Heart left ventricle (tissue), 13 donors: ENCODE measurements at regions not wholly inside any gene's neighbourhood (a gene's known extent, or its start where the extent isn't known, plus 50 kb on each side); places are given as distances from the start of the nearest gene placed in this dataset.

Source experiments
- POLR2A ChIP-seq, 2 donors: fragments of 450-650 bp; IDR thresholded peaks; one replicate each; pipeline ENCODE4 v1.6.1; 2017; ENCODE audit warnings: antibody characterized with exemption in 2 of 2, mild to moderate bottlenecking in 2 of 2, moderate library complexity in 2 of 2
- TF ChIP-seq, protein P1 (sequence below), 12 donors: fragments of 200-600 bp; sonication (generic) in 4 of 12; IDR thresholded peaks; one replicate each; pipeline versions ENCODE4 v1.5.0 to v1.8.0; 2018 to 2022; ENCODE audit warnings: antibody characterized with exemption in 12 of 12, mild to moderate bottlenecking in 5 of 12
- donor health status: ischemic (EF 13 %, LVEDD 7.1; RV severe dilation, severe dysfunction).
- donor health status: DM: no; HTN: yes; CAD: no.
- donor health status: DM: no; HTN: no; CAD: no.
- donor health status: ischemic (EF 25% LVEDD 6.9; RV normal size, moderate dysfunction).
- donor health status: ischemic (EF 25% LVEDD 5.7; RV mildly dilated, moderate dysfunction).
- donor health status: ischemic (EF 35%, LVEDD 5.7; RV mildly dilated, moderate dysfunction).
- donor health status: nonischemic (EF 11% LVEDD 7.7; RV severe dilation, severe dysfunction).
- donor health status: DM: yes; HTN: yes; CAD: no.
- donor health status: PGD.
- donor health status: ischemic (EF 29% LVEDD 5.4; RV normal size, mild dysfunction).
- donor health status: nonischemic (EF 23%, LVEDD 6.1; RV moderate dilation, normal function).

DNA sequence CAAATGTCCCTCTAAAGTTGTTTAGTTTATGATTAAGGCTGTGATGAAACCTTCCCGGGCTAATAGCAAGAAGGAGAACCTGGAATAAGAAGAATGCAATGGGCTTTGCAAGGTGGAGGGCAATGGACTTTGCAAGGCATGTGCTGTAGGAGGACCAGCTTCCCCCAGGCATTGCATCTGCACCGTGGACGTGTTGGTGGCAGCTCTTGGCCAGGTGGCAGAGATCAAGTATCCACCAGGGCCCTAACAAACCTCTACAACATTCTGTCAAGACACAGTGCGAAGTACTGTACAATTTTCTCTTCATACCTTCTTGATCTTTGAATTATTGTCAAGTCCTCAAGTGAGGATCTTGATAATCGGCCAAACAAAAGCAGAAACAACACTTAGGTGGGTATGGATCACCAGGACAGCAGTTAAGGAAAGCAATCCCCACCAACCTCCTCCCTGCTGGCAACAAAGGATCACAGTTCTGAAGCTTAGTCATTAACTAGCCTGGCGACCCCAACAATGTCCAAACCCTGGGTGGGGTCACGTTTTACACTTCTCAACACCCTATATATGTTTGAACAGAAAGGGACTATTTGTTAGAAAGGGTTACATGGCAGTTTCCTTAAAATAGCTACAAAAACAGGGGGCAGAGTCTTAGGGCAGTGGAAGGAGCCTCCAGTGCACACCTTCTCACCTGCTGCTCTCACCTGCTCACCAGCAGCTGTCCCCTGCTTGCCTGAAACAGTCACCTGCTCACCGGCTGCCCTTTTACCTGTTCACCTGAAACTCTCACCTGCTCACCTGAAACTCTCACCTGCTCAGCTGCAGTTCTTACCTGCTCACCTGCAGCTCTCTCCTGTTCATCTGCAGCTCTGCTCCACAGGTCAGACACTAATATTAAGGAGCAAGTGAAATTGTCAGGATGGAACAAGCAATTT is 137.9 kb upstream of the LIPC start:
- TF ChIP-seq, protein P1, sequence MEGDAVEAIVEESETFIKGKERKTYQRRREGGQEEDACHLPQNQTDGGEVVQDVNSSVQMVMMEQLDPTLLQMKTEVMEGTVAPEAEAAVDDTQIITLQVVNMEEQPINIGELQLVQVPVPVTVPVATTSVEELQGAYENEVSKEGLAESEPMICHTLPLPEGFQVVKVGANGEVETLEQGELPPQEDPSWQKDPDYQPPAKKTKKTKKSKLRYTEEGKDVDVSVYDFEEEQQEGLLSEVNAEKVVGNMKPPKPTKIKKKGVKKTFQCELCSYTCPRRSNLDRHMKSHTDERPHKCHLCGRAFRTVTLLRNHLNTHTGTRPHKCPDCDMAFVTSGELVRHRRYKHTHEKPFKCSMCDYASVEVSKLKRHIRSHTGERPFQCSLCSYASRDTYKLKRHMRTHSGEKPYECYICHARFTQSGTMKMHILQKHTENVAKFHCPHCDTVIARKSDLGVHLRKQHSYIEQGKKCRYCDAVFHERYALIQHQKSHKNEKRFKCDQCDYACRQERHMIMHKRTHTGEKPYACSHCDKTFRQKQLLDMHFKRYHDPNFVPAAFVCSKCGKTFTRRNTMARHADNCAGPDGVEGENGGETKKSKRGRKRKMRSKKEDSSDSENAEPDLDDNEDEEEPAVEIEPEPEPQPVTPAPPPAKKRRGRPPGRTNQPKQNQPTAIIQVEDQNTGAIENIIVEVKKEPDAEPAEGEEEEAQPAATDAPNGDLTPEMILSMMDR (IDR thresholded peaks at IDR 0.05): no peak
- no peak for TF ChIP-seq POLR2A (IDR thresholded peaks at IDR 0.05)
